ENCODE measurements at regions not wholly inside any gene's neighbourhood (a gene's known extent, or its start where the extent isn't known, plus 50 kb on each side); places are given as distances from the start of the nearest gene placed in this dataset.

GRCh38 chr12:124082012-124082411 lies 109.0 kb downstream of the ZNF664 start:
- TF ChIP-seq CTCF (IDR thresholded peaks at IDR 0.05; ENCODE audit: insufficient read depth, low read depth, low read length, missing control alignments) = no peak

GRCh38 chr12:124082687-124083086 lies 109.7 kb downstream of the ZNF664 start:
- no peak overlapping the region for H3K4me3 ChIP-seq (ENCODE audit: low read length)
- no peak for TF ChIP-seq CTCF (IDR thresholded peaks at IDR 0.05; ENCODE audit: insufficient read depth, low read depth, low read length, missing control alignments)
- DNase-seq (ENCODE audit: low read depth) = no peak

More at GRCh38 chr12:124082012-124082411, 109.0 kb downstream of the ZNF664 start:
- no peak overlapping the region for H3K4me3 ChIP-seq (ENCODE audit: low read length)
- no peak for DNase-seq (ENCODE audit: low read depth)

- no peak for DNase-seq (ENCODE audit: low read depth)
- TF ChIP-seq CTCF (IDR thresholded peaks at IDR 0.05; ENCODE audit: insufficient read depth, low read depth, low read length, missing control alignments) = no peak
- H3K4me3 ChIP-seq (ENCODE audit: low read length) = no peak overlapping the region
Observed at GRCh38 chr12:124083708-124084107, 110.7 kb downstream of the ZNF664 start.

- H3K4me3 ChIP-seq (ENCODE audit: low read length) = no peak overlapping the region
- DNase-seq (ENCODE audit: low read depth) = no peak
- no peak for TF ChIP-seq CTCF (IDR thresholded peaks at IDR 0.05; ENCODE audit: insufficient read depth, low read depth, low read length, missing control alignments)
Observed at GRCh38 chr12:124085419-124086296, 112.6 kb downstream of the ZNF664 start.

GRCh38 chr12:124086299-124086898 lies 113.4 kb downstream of the ZNF664 start:
- no peak for TF ChIP-seq CTCF (IDR thresholded peaks at IDR 0.05; ENCODE audit: insufficient read depth, low read depth, low read length, missing control alignments)
- H3K4me3 ChIP-seq (ENCODE audit: low read length) = no peak overlapping the region
- no peak for DNase-seq (ENCODE audit: low read depth)

GRCh38 chr12:124087266-124088051 lies 114.4 kb downstream of the ZNF664 start:
- DNase-seq (ENCODE audit: low read depth) = no peak
- H3K4me3 ChIP-seq (ENCODE audit: low read length) = no peak overlapping the region
- TF ChIP-seq CTCF (IDR thresholded peaks at IDR 0.05; ENCODE audit: insufficient read depth, low read depth, low read length, missing control alignments) = no peak
